Neuronal stem cell (in vitro differentiated cells): ENCODE measurements at regions not wholly inside any gene's neighbourhood (a gene's known extent, or its start where the extent isn't known, plus 50 kb on each side); places are given as distances from the start of the nearest gene placed in this dataset.
"Not testable (repeated sequence)": the region's sequence is repeated elsewhere in the genome, so short reads cannot be mapped to it uniquely, and the experiment has no call there.

Source experiments
- DNase-seq: peaks from one replicate; pipeline ENCODE4 v3.0.0-alpha.2; 2013; ENCODE audit warnings: low spot score
- H2AFZ ChIP-seq: one replicate; pipeline ENCODE4 v1.6.1; 2013; ENCODE audit warnings: mild to moderate bottlenecking, low read length, inconsistent platforms
- H2AK5ac ChIP-seq: 2 replicates; pipeline ENCODE4 v1.6.1; 2013; ENCODE audit warnings: low read depth, mild to moderate bottlenecking, inconsistent platforms, low read length, moderate library complexity, mixed read lengths
- H2BK120ac ChIP-seq: 2 replicates; pipeline ENCODE4 v1.6.1; 2013; ENCODE audit warnings: low read depth, mild to moderate bottlenecking, inconsistent platforms, low read length, moderate library complexity, mixed read lengths
- H2BK12ac ChIP-seq: one replicate; pipeline ENCODE4 v1.6.1; 2013; ENCODE audit warnings: low read length, inconsistent platforms
- H2BK15ac ChIP-seq: 2 replicates; pipeline ENCODE4 v1.6.1; 2013; ENCODE audit warnings: mild to moderate bottlenecking, low read length, inconsistent platforms, mixed read lengths
- H2BK5ac ChIP-seq: one replicate; pipeline ENCODE4 v1.6.1; 2013; ENCODE audit warnings: inconsistent platforms, mild to moderate bottlenecking, low read length, moderate library complexity
- H3K14ac ChIP-seq: one replicate; pipeline ENCODE4 v1.6.1; 2013; ENCODE audit warnings: low read length, inconsistent platforms
- H3K18ac ChIP-seq: 2 replicates; pipeline ENCODE4 v1.6.1; 2013; ENCODE audit warnings: low read length, inconsistent platforms
- H3K23ac ChIP-seq: 2 replicates; pipeline ENCODE4 v1.6.1; 2013; ENCODE audit warnings: low read depth, mild to moderate bottlenecking, mixed read lengths, low read length, inconsistent platforms; ENCODE audit not compliant: poor library complexity
- H3K27ac ChIP-seq: replicated peaks from 3 replicates; pipeline ENCODE4 v1.5.1; 2013; ENCODE audit warnings: low read length, inconsistent platforms
- H3K27me3 ChIP-seq, 3 experiments: 2 replicates each; pipeline ENCODE4 v1.6.1; 2013; ENCODE audit warnings: low read length in 3 of 3, mild to moderate bottlenecking in 2 of 3, inconsistent platforms in 1 of 3, low read depth in 1 of 3, mixed read lengths in 1 of 3, moderate library complexity in 1 of 3; ENCODE audit not compliant: control insufficient read depth in 3 of 3, insufficient read depth in 3 of 3
- H3K36me3 ChIP-seq, 2 donors: replicated peaks in 1 of 2; 2 replicates each; pipeline ENCODE4 v1.6.1; 2013; ENCODE audit warnings: low read length in 2 of 2; ENCODE audit not compliant: control insufficient read depth in 2 of 2, insufficient read depth in 2 of 2
- H3K4ac ChIP-seq: 2 replicates; pipeline ENCODE4 v1.6.1; 2013; ENCODE audit warnings: inconsistent platforms, mild to moderate bottlenecking, low read length, moderate library complexity
- H3K4me1 ChIP-seq, 2 donors: 1 replicate in 1 of 2; 2 replicates in 1 of 2; pipeline ENCODE4 v1.6.1; 2013; ENCODE audit warnings: low read length in 2 of 2, low read depth in 1 of 2; ENCODE audit not compliant: control insufficient read depth in 2 of 2, insufficient read depth in 1 of 2
- H3K4me2 ChIP-seq: one replicate; pipeline ENCODE4 v1.6.1; 2013; ENCODE audit warnings: mild to moderate bottlenecking, low read length, inconsistent platforms; ENCODE audit not compliant: insufficient read depth, poor library complexity, severe bottlenecking
- H3K4me3 ChIP-seq, 2 donors: 2 replicates each; pipeline ENCODE4 v1.5.1; 2013; ENCODE audit warnings: low read length in 2 of 2, mild to moderate bottlenecking in 2 of 2, inconsistent platforms in 1 of 2, moderate library complexity in 1 of 2
- H3K79me1 ChIP-seq: one replicate; pipeline ENCODE4 v1.6.1; 2013; ENCODE audit warnings: low read depth, mild to moderate bottlenecking, inconsistent platforms, low read length, moderate library complexity
- H3K9ac ChIP-seq: one replicate; pipeline ENCODE4 v1.6.1; 2013; ENCODE audit warnings: mild to moderate bottlenecking, low read depth, low read length, inconsistent platforms; ENCODE audit not compliant: poor library complexity
- H3K9me3 ChIP-seq, 2 donors: replicated peaks in 1 of 2; 2 replicates each; pipeline versions ENCODE3 to v1.6.1; 2013; ENCODE audit warnings: low read length in 2 of 2, mild to moderate bottlenecking in 2 of 2, inconsistent platforms in 1 of 2, low read depth in 1 of 2, mixed read lengths in 1 of 2, moderate library complexity in 1 of 2; ENCODE audit not compliant: control insufficient read depth in 2 of 2, insufficient read depth in 1 of 2
- H4K8ac ChIP-seq: one replicate; pipeline ENCODE4 v1.6.1; 2013; ENCODE audit warnings: low read depth, mild to moderate bottlenecking, inconsistent platforms, low read length, moderate library complexity
- H4K91ac ChIP-seq: one replicate; pipeline ENCODE4 v1.6.1; 2013; ENCODE audit warnings: low read length, low read depth, mild to moderate bottlenecking, inconsistent platforms; ENCODE audit not compliant: poor library complexity
- WGBS, 2 donors: extraction: QIAGEN DNeasy Blood & Tissue Kit; methylation state at CpG; one replicate each; pipeline ENCODE4 v1.1.7; 2013; ENCODE audit warnings: missing lambda C conversion rate in 2 of 2, mixed read lengths in 1 of 2; ENCODE audit not compliant: insufficient read length in 2 of 2, insufficient replicate concordance in 1 of 2; ENCODE audit errors: extremely low coverage in 2 of 2; 5-methylcytosine and 5-hydroxymethylcytosine counted together

DNA sequence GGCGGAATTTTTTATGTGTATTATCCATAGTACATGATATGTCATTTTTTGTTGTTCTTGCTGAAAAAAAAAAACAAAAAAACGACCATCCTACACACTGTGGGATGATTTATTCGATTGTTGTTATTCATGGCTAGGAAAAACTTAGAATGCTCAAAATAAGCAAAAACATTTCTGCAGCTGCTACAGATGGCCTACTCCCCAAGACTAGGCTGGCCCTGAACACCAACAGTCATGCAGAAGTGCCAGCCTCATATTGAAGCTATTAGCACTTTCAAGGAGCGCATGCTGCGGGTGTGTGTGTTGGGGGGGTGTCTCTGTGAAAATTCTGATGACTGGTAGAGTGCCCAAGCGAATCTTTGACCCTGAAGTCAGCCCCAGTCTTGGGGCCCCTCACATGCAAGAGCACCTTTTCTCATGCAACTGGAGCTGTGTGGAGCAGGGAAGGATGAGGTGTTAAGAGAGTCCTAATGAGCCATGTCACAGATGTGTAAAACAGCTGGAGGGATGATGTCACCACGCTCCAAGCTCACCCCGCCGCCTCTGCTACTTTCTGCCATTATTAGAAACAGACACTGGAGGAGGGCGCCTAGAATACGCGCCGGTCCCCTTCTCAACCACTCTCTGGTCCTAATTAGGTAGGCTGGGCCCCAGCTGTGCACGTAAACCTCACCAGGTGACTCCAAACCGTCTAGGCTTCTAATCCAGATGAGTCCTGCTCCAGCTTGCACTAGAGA lies 61.0 kb upstream of the SMIM23 start:
- Histone ChIP-seq H2AK5ac (no peak overlapping the region), H2BK12ac (no peak overlapping the region), H3K23ac (no peak overlapping the region), H3K14ac (no peak overlapping the region), H3K4ac (no peak overlapping the region), H3K9me3 (peaks cover 0 to 2% of the 10 kb centered on the region in 2 donors), H4K91ac (no peak overlapping the region), H3K4me2 (no peak overlapping the region), H3K79me1 (no peaks in the 10 kb centered on the region), H2BK5ac (no peak overlapping the region), H3K27me3 (no peaks in the 10 kb centered on the region), H4K8ac (no peak overlapping the region), H3K18ac (no peak overlapping the region), H3K4me3 (no peak overlapping the region), H3K9ac (no peak overlapping the region), H2BK120ac (no peak overlapping the region), H3K4me1 (peaks cover 0 to 2% of the 10 kb centered on the region in 2 donors), H3K27ac (no peak overlapping the region), H2BK15ac (no peak overlapping the region), H3K36me3 (no peaks in the 10 kb centered on the region), H2AFZ (no peak overlapping the region)
- DNase-seq, result no peak
- no CpG with 5 or more reads among the region's 15 CpGs for WGBS, 2 donors

DNA sequence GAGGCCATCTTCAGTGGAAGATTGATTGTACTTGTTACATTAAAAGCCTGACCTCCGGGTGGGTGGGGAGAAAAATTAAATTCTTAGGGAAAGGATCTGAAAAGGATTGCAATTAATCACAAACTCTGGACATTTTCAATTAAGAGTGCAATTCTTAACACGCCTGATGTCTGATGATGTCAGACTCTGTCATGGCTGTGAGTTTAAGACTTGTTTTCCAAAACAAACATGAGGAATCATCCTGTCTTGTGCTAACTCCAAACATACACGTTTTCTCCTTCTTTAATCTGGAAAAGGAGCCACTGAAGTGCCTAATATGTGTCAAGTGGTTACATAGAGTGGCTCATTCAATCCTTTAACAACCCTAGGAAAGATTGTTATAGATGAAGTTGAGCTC lies 60.4 kb upstream of the SMIM23 start:
- Histone ChIP-seq H3K27ac (no peak overlapping the region), H4K91ac (no peak overlapping the region), H4K8ac (no peak overlapping the region), H2AFZ (no peak overlapping the region), H3K4me1 (peaks cover 0 to 2% of the 10 kb centered on the region in 2 donors), H3K27me3 (no peaks in the 10 kb centered on the region), H3K36me3 (no peaks in the 10 kb centered on the region), H3K14ac (no peak overlapping the region), H2BK5ac (no peak overlapping the region), H3K79me1 (no peaks in the 10 kb centered on the region), H2BK15ac (no peak overlapping the region), H3K9me3 (peaks cover 0 to 2% of the 10 kb centered on the region in 2 donors), H2BK120ac (no peak overlapping the region), H3K4me3 (no peak overlapping the region), H3K4ac (no peak overlapping the region), H3K9ac (no peak overlapping the region), H3K18ac (no peak overlapping the region), H2BK12ac (no peak overlapping the region), H3K4me2 (no peak overlapping the region), H2AK5ac (no peak overlapping the region), H3K23ac (no peak overlapping the region)
- DNase-seq, result no peak
- no CpG with 5 or more reads among the region's 3 CpGs for WGBS, 2 donors

GRCh38 chr5:171726819-171727218 lies 58.8 kb upstream of the SMIM23 start:
- H3K9me3 ChIP-seq, H3K18ac ChIP-seq, H2BK5ac ChIP-seq, H4K91ac ChIP-seq, DNase-seq, H3K4me1 ChIP-seq, H3K14ac ChIP-seq, H2BK120ac ChIP-seq, H2BK15ac ChIP-seq, H3K27me3 ChIP-seq, H3K9ac ChIP-seq, H3K23ac ChIP-seq, H3K4me2 ChIP-seq, H2BK12ac ChIP-seq, H3K27ac ChIP-seq, H3K4ac ChIP-seq, H3K4me3 ChIP-seq, H4K8ac ChIP-seq, H2AK5ac ChIP-seq, H2AFZ ChIP-seq, H3K36me3 ChIP-seq, H3K79me1 ChIP-seq: not testable (repeated sequence)
- no CpG with 5 or more reads among the region's 2 CpGs for WGBS, 2 donors

- Histone ChIP-seq H3K23ac (no peak overlapping the region), H2BK15ac (no peak overlapping the region), H4K91ac (no peak overlapping the region), H4K8ac (no peak overlapping the region), H2BK120ac (no peak overlapping the region), H2AFZ (no peak overlapping the region), H3K4me3 (no peak overlapping the region), H3K4me2 (no peak overlapping the region), H3K4ac (no peak overlapping the region), H3K4me1 (no peaks in the 10 kb centered on the region), H2BK12ac (no peak overlapping the region), H3K79me1 (no peaks in the 10 kb centered on the region), H3K14ac (no peak overlapping the region), H2AK5ac (no peak overlapping the region), H3K36me3 (no peaks in the 10 kb centered on the region), H2BK5ac (no peak overlapping the region), H3K27me3 (no peaks in the 10 kb centered on the region), H3K18ac (no peak overlapping the region), H3K9ac (no peak overlapping the region), H3K27ac (no peak overlapping the region), H3K9me3 (peaks cover 0 to 2% of the 10 kb centered on the region in 2 donors)
- WGBS, 2 donors, result no CpG with 5 or more reads among the region's 1 CpG
- no peak for DNase-seq
Observed at GRCh38 chr5:171728686-171729085, 56.9 kb upstream of the SMIM23 start.
